ENCODE measurements at regions not wholly inside any gene's neighbourhood (a gene's known extent, or its start where the extent isn't known, plus 50 kb on each side); places are given as distances from the start of the nearest gene placed in this dataset.

GRCh38 chr2:204012072-204012653 is 75.6 kb downstream of the ICOS start:
- Histone ChIP-seq H3K9me2 (replicated peaks; ENCODE audit: control insufficient read depth, low read length) (no peaks in the 10 kb centered on the region), H3K79me2 (ENCODE audit: control insufficient read depth, low read length) (no peaks in the 10 kb centered on the region), H3K4me2 (ENCODE audit: low read length) (no peak overlapping the region), H3K4me3 (ENCODE audit: low read length) (no peak overlapping the region), H4K20me1 (ENCODE audit: control insufficient read depth, insufficient read depth, low read depth, low read length) (no peaks in the 10 kb centered on the region), H3F3A (ENCODE audit: control insufficient read depth, insufficient read depth) (no peaks in the 10 kb centered on the region), H3K27ac (ENCODE audit: low read depth, low read length) (no peak overlapping the region), H3K36me3 (ENCODE audit: control insufficient read depth, low read length) (no peaks in the 10 kb centered on the region), H3K9me3 (ENCODE audit: control insufficient read depth, insufficient read depth, low read length) (no peaks in the 10 kb centered on the region), H3K4me1 (ENCODE audit: control insufficient read depth, low read length) (no peaks in the 10 kb centered on the region), H3K27me3 (ENCODE audit: control insufficient read depth, low read length) (no peaks in the 10 kb centered on the region)
- no peak for TF ChIP-seq EZH2phosphoT487 (IDR thresholded peaks at IDR 0.05; ENCODE audit: borderline replicate concordance, low read length)
- no peak for TF ChIP-seq CTCF (IDR thresholded peaks at IDR 0.05; ENCODE audit: low read depth, low read length, poor library complexity, severe bottlenecking)

- H3K27me3 ChIP-seq (ENCODE audit: control insufficient read depth, low read length): no peaks in the 10 kb centered on the region
- H3K4me3 ChIP-seq (ENCODE audit: low read length): no peak overlapping the region
- H3K79me2 ChIP-seq (ENCODE audit: control insufficient read depth, low read length): no peaks in the 10 kb centered on the region
- no peaks in the 10 kb centered on the region for H4K20me1 ChIP-seq (ENCODE audit: control insufficient read depth, insufficient read depth, low read depth, low read length)
- H3K9me2 ChIP-seq (replicated peaks; ENCODE audit: control insufficient read depth, low read length): no peaks in the 10 kb centered on the region
- no peaks in the 10 kb centered on the region for H3K9me3 ChIP-seq (ENCODE audit: control insufficient read depth, insufficient read depth, low read length)
- no peaks in the 10 kb centered on the region for H3K4me1 ChIP-seq (ENCODE audit: control insufficient read depth, low read length)
- no peaks in the 10 kb centered on the region for H3K36me3 ChIP-seq (ENCODE audit: control insufficient read depth, low read length)
- TF ChIP-seq EZH2phosphoT487 (IDR thresholded peaks at IDR 0.05; ENCODE audit: borderline replicate concordance, low read length) (no peak), CTCF (IDR thresholded peaks at IDR 0.05; ENCODE audit: low read depth, low read length, poor library complexity, severe bottlenecking) (no peak)
- no peaks in the 10 kb centered on the region for H3F3A ChIP-seq (ENCODE audit: control insufficient read depth, insufficient read depth)
- no peak overlapping the region for H3K27ac ChIP-seq (ENCODE audit: low read depth, low read length)
- no peak overlapping the region for H3K4me2 ChIP-seq (ENCODE audit: low read length)
Observed at GRCh38 chr2:204015118-204015843, 78.7 kb downstream of the ICOS start.

GRCh38 chr2:204018717-204019116 is 82.2 kb downstream of the ICOS start:
- H4K20me1 ChIP-seq (ENCODE audit: control insufficient read depth, insufficient read depth, low read depth, low read length): no peaks in the 10 kb centered on the region
- no peak overlapping the region for H3K27ac ChIP-seq (ENCODE audit: low read depth, low read length)
- H3K9me2 ChIP-seq (replicated peaks; ENCODE audit: control insufficient read depth, low read length): no peaks in the 10 kb centered on the region
- no peaks in the 10 kb centered on the region for H3K4me1 ChIP-seq (ENCODE audit: control insufficient read depth, low read length)
- H3K79me2 ChIP-seq (ENCODE audit: control insufficient read depth, low read length): no peaks in the 10 kb centered on the region
- no peak for TF ChIP-seq CTCF (IDR thresholded peaks at IDR 0.05; ENCODE audit: low read depth, low read length, poor library complexity, severe bottlenecking)
- no peak for TF ChIP-seq EZH2phosphoT487 (IDR thresholded peaks at IDR 0.05; ENCODE audit: borderline replicate concordance, low read length)
- H3K36me3 ChIP-seq (ENCODE audit: control insufficient read depth, low read length): no peaks in the 10 kb centered on the region
- no peaks in the 10 kb centered on the region for H3K9me3 ChIP-seq (ENCODE audit: control insufficient read depth, insufficient read depth, low read length)
- H3K4me2 ChIP-seq (ENCODE audit: low read length): no peak overlapping the region
- no peaks in the 10 kb centered on the region for H3K27me3 ChIP-seq (ENCODE audit: control insufficient read depth, low read length)
- H3F3A ChIP-seq (ENCODE audit: control insufficient read depth, insufficient read depth): no peaks in the 10 kb centered on the region
- no peak overlapping the region for H3K4me3 ChIP-seq (ENCODE audit: low read length)

Measured in DOHH2 (cell line).